ENCODE measurements at regions not wholly inside any gene's neighbourhood (a gene's known extent, or its start where the extent isn't known, plus 50 kb on each side); places are given as distances from the start of the nearest gene placed in this dataset.

- Histone ChIP-seq H3F3A (ENCODE audit: insufficient read depth, low read length) (no peaks in the 10 kb centered on the region), H3K9ac (ENCODE audit: low read length) (no peak overlapping the region), H3K36me3 (ENCODE audit: insufficient read depth, low read length) (no peaks in the 10 kb centered on the region), H3K79me2 (ENCODE audit: insufficient read depth, low read length) (no peaks in the 10 kb centered on the region), H3K27me3 (ENCODE audit: insufficient read depth, low read length) (no peaks in the 10 kb centered on the region), H3K9me3 (ENCODE audit: low read length) (no peaks in the 10 kb centered on the region), H4K20me1 (ENCODE audit: insufficient read depth, low read length) (no peaks in the 10 kb centered on the region), H3K27ac (ENCODE audit: low read depth, low read length, poor library complexity, severe bottlenecking) (no peak overlapping the region), H3K4me2 (ENCODE audit: low read length) (no peak overlapping the region), H3K4me3 (ENCODE audit: low read depth, low read length, poor library complexity, severe bottlenecking) (no peak overlapping the region), H3K9me2 (ENCODE audit: low read depth, low read length) (no peaks in the 10 kb centered on the region), H3K4me1 (ENCODE audit: insufficient read depth, low read length, severe bottlenecking) (no peaks in the 10 kb centered on the region), H2AFZ (ENCODE audit: low read length) (no peak overlapping the region)
- TF ChIP-seq CTCF (IDR thresholded peaks at IDR 0.05; ENCODE audit: low read length) = no peak
- TF ChIP-seq EZH2 (IDR thresholded peaks at IDR 0.05; ENCODE audit: borderline replicate concordance, low read length) = no peak
Measured at GRCh38 chr20:43265449-43265848, 75.7 kb upstream of the PTPRT start.

- H4K20me1 ChIP-seq (ENCODE audit: insufficient read depth, low read length) = no peaks in the 10 kb centered on the region
- no peaks in the 10 kb centered on the region for H3K9me2 ChIP-seq (ENCODE audit: low read depth, low read length)
- H3K27me3 ChIP-seq (ENCODE audit: insufficient read depth, low read length) = no peaks in the 10 kb centered on the region
- H3K9ac ChIP-seq (ENCODE audit: low read length) = no peak overlapping the region
- TF ChIP-seq CTCF (IDR thresholded peaks at IDR 0.05; ENCODE audit: low read length) (no peak), EZH2 (IDR thresholded peaks at IDR 0.05; ENCODE audit: borderline replicate concordance, low read length) (no peak)
- no peak overlapping the region for H3K4me2 ChIP-seq (ENCODE audit: low read length)
- H3K4me1 ChIP-seq (ENCODE audit: insufficient read depth, low read length, severe bottlenecking) = no peaks in the 10 kb centered on the region
- no peak overlapping the region for H3K4me3 ChIP-seq (ENCODE audit: low read depth, low read length, poor library complexity, severe bottlenecking)
- no peaks in the 10 kb centered on the region for H3K9me3 ChIP-seq (ENCODE audit: low read length)
- no peak overlapping the region for H3K27ac ChIP-seq (ENCODE audit: low read depth, low read length, poor library complexity, severe bottlenecking)
- no peaks in the 10 kb centered on the region for H3K79me2 ChIP-seq (ENCODE audit: insufficient read depth, low read length)
- no peaks in the 10 kb centered on the region for H3K36me3 ChIP-seq (ENCODE audit: insufficient read depth, low read length)
- H2AFZ ChIP-seq (ENCODE audit: low read length) = no peak overlapping the region
- no peaks in the 10 kb centered on the region for H3F3A ChIP-seq (ENCODE audit: insufficient read depth, low read length)
Measured at GRCh38 chr20:43263226-43263625, 73.5 kb upstream of the PTPRT start.

- TF ChIP-seq CTCF (IDR thresholded peaks at IDR 0.05; ENCODE audit: low read length) (no peak), EZH2 (IDR thresholded peaks at IDR 0.05; ENCODE audit: borderline replicate concordance, low read length) (no peak)
- H3K9ac ChIP-seq (ENCODE audit: low read length) = no peak overlapping the region
- H2AFZ ChIP-seq (ENCODE audit: low read length) = no peak overlapping the region
- no peaks in the 10 kb centered on the region for H4K20me1 ChIP-seq (ENCODE audit: insufficient read depth, low read length)
- H3K36me3 ChIP-seq (ENCODE audit: insufficient read depth, low read length) = no peaks in the 10 kb centered on the region
- H3K4me3 ChIP-seq (ENCODE audit: low read depth, low read length, poor library complexity, severe bottlenecking) = no peak overlapping the region
- H3K27ac ChIP-seq (ENCODE audit: low read depth, low read length, poor library complexity, severe bottlenecking) = no peak overlapping the region
- no peaks in the 10 kb centered on the region for H3K4me1 ChIP-seq (ENCODE audit: insufficient read depth, low read length, severe bottlenecking)
- no peaks in the 10 kb centered on the region for H3F3A ChIP-seq (ENCODE audit: insufficient read depth, low read length)
- H3K9me2 ChIP-seq (ENCODE audit: low read depth, low read length) = no peaks in the 10 kb centered on the region
- H3K27me3 ChIP-seq (ENCODE audit: insufficient read depth, low read length) = no peaks in the 10 kb centered on the region
- H3K4me2 ChIP-seq (ENCODE audit: low read length) = no peak overlapping the region
- H3K79me2 ChIP-seq (ENCODE audit: insufficient read depth, low read length) = no peaks in the 10 kb centered on the region
- H3K9me3 ChIP-seq (ENCODE audit: low read length) = no peaks in the 10 kb centered on the region
Measured at GRCh38 chr20:43262341-43262740, 72.6 kb upstream of the PTPRT start.

Measured in OCI-LY1 (cell line).